ENCODE measurements at regions not wholly inside any gene's neighbourhood (a gene's known extent, or its start where the extent isn't known, plus 50 kb on each side); places are given as distances from the start of the nearest gene placed in this dataset.

- TF ChIP-seq CTCF (IDR thresholded peaks at IDR 0.05) (no peak), POLR2A (IDR thresholded peaks at IDR 0.05) (no peak)
Observed at GRCh38 chr15:60222404-60222803, 175.4 kb downstream of the ANXA2 start.

Data from uterus (tissue), 2 donors.